HG03575 (cell line): ENCODE measurements at regions not wholly inside any gene's neighbourhood (a gene's known extent, or its start where the extent isn't known, plus 50 kb on each side); places are given as distances from the start of the nearest gene placed in this dataset.
"Not testable (repeated sequence)": the region's sequence is repeated elsewhere in the genome, so short reads cannot be mapped to it uniquely, and the experiment has no call there.

Source experiments
- ATAC-seq: cut with Tn5 transposase; IDR thresholded peaks from one replicate; pipeline ENCODE4 v1.9.1; 2021; ENCODE audit not compliant: unreplicated experiment, insufficient number of reproducible peaks, low FRiP score; ENCODE audit errors: extremely low read depth

DNA sequence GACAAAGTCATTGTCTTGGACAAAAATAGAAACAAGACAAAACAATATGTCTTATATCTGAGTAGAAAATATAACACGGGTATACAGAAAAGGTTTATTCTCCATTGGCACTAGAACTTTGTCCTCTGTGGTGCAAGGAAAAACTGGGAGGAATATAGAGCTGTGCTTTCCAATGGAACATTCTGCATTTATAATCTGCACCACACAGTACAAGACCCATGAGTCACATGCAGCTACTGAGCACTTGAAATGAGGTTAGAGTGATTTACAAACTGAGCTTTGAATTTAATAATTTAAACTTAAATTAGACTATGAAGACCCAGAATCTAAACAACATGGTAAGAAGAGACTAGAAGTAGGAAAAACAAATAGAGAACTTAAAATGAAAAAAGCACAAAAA is 86.1 kb downstream of the RAP2A start:
- no peak for ATAC-seq

DNA sequence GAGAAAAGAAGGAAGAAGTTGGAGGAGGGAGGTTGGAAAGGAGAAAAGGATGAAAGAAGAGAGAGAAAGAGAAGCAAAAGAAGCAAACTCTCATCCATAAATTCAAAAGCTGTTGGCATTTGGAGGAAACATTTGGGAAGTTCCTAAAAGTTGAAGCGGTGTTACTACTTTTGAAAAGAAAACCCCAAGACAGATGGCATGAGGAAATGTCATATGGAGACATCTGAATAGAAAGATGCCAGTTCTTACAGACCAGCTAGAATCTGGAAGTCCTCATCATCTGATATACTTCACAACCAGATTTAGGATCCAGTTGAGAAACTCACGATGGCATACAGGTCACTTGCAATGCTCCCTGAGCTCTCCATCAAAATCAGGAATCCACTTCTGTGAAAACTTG is 86.9 kb downstream of the RAP2A start:
- ATAC-seq, result no peak

- ATAC-seq, result no peak
Measured at GRCh38 chr13:97521726-97522125, 87.8 kb downstream of the RAP2A start.

- ATAC-seq, result no peak
Measured at GRCh38 chr13:97522243-97522642, 88.3 kb downstream of the RAP2A start.

DNA sequence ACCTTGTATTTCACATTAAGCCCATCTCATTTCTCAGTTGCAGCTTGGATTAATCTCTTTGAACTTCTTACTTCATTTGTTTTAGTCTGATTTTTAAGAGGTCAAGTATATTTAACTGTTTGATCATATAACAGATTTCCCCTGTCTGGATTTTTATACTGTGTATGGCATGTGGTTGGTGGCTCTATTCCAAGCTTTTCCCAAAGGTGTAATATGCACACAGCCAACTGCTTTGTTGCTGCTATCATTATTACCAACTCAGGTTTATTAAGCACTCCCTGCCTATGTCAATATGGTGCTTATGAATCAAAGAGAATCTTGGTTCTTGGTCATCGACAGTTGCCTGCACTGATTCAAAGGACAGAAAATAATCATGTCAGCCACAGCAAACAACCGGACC is 92.6 kb downstream of the RAP2A start:
- no peak for ATAC-seq

DNA sequence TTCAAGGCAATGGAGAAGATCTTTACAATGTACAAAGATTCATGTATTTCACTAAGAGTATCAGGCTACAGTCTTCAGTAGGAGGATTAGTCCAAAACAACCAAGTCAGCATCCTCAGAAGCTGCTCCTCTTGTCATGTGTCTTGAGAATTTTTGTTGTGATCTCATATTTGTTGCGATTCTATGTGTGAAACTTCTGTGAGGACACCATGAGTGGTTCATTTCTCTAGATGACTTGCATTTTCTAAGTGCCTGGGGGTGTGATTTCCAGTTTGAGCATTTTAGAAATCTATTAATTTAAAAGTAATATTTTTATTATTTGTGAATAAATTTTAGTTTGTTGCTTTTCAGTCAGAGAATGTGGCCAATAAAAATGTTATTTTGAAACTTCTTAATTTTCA is 94.5 kb downstream of the RAP2A start:
- ATAC-seq, result no peak

DNA sequence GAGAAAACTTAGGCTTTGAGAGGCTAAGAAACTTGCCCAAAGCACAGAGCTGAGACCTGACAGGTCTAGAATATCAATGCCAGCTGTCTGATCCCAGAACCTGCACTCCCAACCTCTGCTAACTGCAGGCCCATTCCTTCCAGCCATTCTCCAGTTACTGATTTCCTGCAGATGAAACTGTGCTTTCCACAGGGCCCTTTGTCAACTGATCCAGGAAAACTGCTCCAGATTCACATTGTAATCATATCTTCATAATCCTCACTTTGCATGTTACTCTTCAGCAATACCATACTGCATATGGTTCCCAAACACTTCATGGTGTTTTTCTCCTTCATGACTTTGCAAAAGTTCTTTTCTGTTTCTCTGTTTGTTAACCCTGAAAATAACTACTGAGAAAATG is 100.6 kb downstream of the RAP2A start:
- no peak for ATAC-seq

DNA sequence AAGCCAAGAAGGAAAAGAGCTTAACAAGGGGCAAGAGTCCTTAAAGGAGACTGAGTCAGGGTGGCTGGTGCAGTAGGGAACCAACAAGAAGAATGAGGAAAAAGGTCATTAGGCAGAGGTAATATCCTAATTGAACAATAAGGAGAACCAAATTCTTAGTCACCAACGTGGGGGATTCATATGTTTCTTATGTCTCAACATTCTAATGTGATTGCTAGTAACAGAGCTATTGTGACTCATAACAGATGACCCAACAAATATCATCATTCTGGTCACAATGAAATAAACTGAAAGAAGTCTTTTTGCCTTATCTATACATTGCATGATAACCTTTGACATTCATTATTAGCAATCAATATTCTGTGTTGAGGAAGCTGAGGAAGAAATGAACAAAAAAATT is 101.6 kb downstream of the RAP2A start:
- ATAC-seq, result no peak

DNA sequence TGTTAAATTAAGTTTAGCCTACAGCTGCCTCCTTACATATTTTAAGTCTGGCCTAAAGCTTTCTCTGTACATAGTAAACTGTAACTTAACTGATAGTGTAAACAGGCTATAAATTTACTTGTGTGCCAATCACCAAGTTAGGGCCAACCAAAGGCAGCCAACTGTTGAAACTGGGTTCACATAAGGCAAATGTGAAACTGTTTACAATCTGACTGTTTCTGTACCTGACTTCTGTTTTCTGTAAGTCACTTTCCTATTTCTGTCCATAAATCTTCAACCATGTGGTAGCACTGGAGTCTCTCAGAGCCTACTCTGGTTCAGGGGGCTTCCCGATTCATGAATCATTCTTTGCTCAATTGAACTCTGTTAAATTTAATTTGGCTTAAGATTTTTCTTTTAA is 103.1 kb downstream of the RAP2A start:
- peak; percentile 49 for ATAC-seq

DNA sequence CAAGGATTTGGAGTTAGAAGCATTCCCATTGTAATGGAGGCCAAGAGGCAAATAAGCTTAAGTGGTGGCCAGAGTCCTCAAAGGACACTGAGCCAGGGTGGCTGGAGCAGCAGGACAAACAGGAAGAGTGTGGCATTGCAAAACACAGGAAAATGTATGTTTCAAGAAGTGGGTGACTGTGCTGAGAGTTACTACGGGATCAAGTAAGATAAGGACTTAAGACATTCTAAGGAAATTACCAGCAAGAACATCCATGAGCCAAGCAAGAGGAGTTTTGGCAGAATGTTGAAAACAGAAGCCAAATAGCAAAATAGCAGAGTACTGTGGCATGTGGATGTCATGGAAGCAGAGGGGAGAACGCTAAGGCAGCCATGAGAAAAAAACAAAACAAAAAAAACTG is 104.2 kb downstream of the RAP2A start:
- ATAC-seq, result no peak

- peak; percentile 55 for ATAC-seq
Measured at GRCh38 chr13:97539651-97540610, 106.0 kb downstream of the RAP2A start.

DNA sequence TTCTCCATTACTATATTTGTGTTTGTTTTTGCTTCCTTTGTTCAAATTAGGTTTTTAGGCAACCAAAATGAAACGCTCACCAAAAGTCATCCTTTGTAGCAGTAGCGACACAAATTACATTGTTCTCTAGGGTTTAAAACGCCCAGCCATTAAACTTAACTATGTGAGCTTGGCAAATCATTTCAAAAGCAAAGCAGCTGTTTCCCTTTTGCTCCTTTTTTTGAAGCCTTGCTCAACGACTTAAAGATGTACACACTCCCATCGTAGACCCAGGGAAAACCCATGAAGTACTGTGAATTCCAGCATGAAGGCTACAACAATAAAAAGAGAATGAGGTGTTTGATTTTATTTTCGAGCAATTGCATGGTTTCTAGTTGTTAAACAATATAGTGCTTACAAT is 106.7 kb downstream of the RAP2A start:
- ATAC-seq, result no peak

- no peak for ATAC-seq
Measured at GRCh38 chr13:97542102-97542685, 108.2 kb downstream of the RAP2A start.

- ATAC-seq, result no peak
Measured at GRCh38 chr13:97544031-97544765, 110.2 kb downstream of the RAP2A start.

DNA sequence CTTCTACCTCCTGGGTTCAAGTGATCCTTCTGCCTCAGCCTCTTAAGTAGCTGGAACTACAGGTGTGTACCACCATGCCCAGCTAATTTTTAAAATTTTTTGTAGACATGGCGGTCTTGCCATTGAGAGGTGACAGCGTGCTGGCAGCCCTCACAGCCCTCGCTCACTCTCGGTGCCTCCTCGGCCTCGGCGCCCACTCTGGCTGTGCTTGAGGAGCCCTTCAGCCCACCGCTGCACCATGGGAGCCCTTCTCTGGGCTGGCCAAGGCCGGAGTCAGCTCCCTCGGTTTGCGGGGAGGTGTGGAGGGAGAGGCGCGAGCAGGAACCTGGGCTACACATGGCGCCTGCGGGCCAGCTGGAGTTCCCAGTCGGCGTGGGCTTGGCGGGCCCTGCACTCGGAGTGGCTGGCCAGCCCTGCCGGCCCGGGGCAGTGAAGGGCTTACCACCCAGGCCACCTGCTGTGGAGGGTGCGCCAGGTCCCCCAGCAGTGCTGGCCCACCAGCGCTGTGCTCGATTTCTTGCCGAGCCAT is 111.1 kb downstream of the RAP2A start:
- ATAC-seq, result not testable (repeated sequence)

GRCh38 chr13:97548138-97548537 is 114.2 kb downstream of the RAP2A start:
- ATAC-seq, result no peak

GRCh38 chr13:97548711-97549110 is 114.7 kb downstream of the RAP2A start:
- ATAC-seq, result no peak

- ATAC-seq, result no peak
Measured at GRCh38 chr13:97549201-97549600, 115.2 kb downstream of the RAP2A start.

GRCh38 chr13:97554496-97554895 is 120.5 kb downstream of the RAP2A start:
- no peak for ATAC-seq

DNA sequence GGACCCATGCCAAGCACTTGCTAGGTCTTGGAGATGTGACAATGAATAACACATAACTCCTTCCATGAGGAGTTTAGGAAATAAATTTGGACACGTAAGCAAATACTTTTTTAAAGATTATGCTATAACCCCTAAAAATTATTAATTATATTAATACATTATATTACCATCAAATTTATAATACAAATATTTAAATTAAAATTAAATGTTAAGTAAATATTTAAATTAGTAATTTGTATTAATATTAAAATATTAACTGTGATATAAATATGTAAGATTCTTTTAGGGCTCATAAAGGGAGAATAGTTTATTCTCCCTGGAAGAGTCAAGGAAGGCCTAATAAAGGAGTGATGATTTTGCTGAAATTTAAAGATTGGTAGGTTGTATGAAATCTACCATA is 121.1 kb downstream of the RAP2A start:
- no peak for ATAC-seq
